HEK293T (cell line): ENCODE measurements at regions not wholly inside any gene's neighbourhood (a gene's known extent, or its start where the extent isn't known, plus 50 kb on each side); places are given as distances from the start of the nearest gene placed in this dataset.

Source experiments
- FOXM1 ChIP-seq: fragments of 450-650 bp; IDR thresholded peaks from 2 replicates; pipeline ENCODE4 v1.6.1; 2017; ENCODE audit warnings: mild to moderate bottlenecking, borderline replicate concordance
- NFRKB ChIP-seq: fragments of 450-650 bp; IDR thresholded peaks from 2 replicates; pipeline ENCODE4 v1.6.1; 2016; ENCODE audit warnings: mild to moderate bottlenecking, moderate library complexity
- SUZ12 ChIP-seq: fragments of 450-650 bp; IDR thresholded peaks from 2 replicates; pipeline ENCODE4 v1.6.1; 2016; ENCODE audit warnings: mild to moderate bottlenecking
- TARDBP ChIP-seq: fragments of 450-650 bp; IDR thresholded peaks from 2 replicates; pipeline ENCODE4 v1.6.1; 2016

- no peak for TF ChIP-seq FOXM1
- no peak for TF ChIP-seq TARDBP
- no peak for TF ChIP-seq SUZ12
- TF ChIP-seq NFRKB, result no peak
These were observed 194.6 kb upstream of the SAMSN1 start for GRCh38 chr21:14740692-14741091.
